ENCODE measurements at regions not wholly inside any gene's neighbourhood (a gene's known extent, or its start where the extent isn't known, plus 50 kb on each side); places are given as distances from the start of the nearest gene placed in this dataset.

DNA sequence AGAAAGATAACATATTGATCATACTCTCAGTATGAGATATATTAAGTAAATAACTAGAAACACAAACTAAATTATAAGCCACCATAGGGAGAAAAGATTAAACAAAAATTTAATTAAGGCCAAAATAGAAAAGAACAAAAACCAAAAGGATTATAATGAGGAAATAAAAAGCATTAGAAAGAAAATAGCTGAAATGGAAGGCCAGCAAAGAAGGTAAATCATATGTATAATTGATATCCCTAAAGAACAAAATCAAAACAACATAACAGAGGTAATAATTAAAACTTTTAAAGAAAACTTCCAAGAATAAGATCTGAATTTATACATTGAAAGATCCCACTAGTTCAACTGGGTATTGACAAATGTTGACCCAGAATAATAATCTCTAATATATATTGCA lies 453.0 kb downstream of the LRRIQ3 start:
- TF ChIP-seq, protein P1, sequence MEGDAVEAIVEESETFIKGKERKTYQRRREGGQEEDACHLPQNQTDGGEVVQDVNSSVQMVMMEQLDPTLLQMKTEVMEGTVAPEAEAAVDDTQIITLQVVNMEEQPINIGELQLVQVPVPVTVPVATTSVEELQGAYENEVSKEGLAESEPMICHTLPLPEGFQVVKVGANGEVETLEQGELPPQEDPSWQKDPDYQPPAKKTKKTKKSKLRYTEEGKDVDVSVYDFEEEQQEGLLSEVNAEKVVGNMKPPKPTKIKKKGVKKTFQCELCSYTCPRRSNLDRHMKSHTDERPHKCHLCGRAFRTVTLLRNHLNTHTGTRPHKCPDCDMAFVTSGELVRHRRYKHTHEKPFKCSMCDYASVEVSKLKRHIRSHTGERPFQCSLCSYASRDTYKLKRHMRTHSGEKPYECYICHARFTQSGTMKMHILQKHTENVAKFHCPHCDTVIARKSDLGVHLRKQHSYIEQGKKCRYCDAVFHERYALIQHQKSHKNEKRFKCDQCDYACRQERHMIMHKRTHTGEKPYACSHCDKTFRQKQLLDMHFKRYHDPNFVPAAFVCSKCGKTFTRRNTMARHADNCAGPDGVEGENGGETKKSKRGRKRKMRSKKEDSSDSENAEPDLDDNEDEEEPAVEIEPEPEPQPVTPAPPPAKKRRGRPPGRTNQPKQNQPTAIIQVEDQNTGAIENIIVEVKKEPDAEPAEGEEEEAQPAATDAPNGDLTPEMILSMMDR (IDR thresholded peaks at IDR 0.05) = no peak
- no peak for TF ChIP-seq EZH2 (IDR thresholded peaks at IDR 0.05; ENCODE audit: borderline replicate concordance, insufficient read depth, low read depth, low read length, poor library complexity, severe bottlenecking)

Measured in B cell (primary cell).